Lower leg skin (tissue), 3 donors: ENCODE measurements at regions not wholly inside any gene's neighbourhood (a gene's known extent, or its start where the extent isn't known, plus 50 kb on each side); places are given as distances from the start of the nearest gene placed in this dataset.

Experiments
- CTCF ChIP-seq, 3 donors: fragments of 450-650 bp; IDR thresholded peaks; one replicate each; pipeline ENCODE4 v1.5.1; 2016; ENCODE audit warnings: antibody characterized with exemption in 3 of 3, mild to moderate bottlenecking in 3 of 3, moderate library complexity in 2 of 3
- POLR2A ChIP-seq, 2 donors: fragments of 450-650 bp; IDR thresholded peaks; one replicate each; pipeline ENCODE4 v1.6.1; 2016 to 2017; ENCODE audit warnings: antibody characterized with exemption in 2 of 2, mild to moderate bottlenecking in 1 of 2, moderate library complexity in 1 of 2

- no peak for TF ChIP-seq CTCF (IDR thresholded peaks at IDR 0.05)
- no peak for TF ChIP-seq POLR2A (IDR thresholded peaks at IDR 0.05)
These were observed 1197.3 kb downstream of the TECRL start for GRCh38 chr4:63211776-63212479.
